NCI-H187 treated with DMSO at 0.1 percent for 48 hours (cell line): ENCODE measurements at regions not wholly inside any gene's neighbourhood (a gene's known extent, or its start where the extent isn't known, plus 50 kb on each side); places are given as distances from the start of the nearest gene placed in this dataset.
A peak's percentile ranks its signal among the peaks of the same experiment; 100 is the strongest.
"Not testable (repeated sequence)": the region's sequence is repeated elsewhere in the genome, so short reads cannot be mapped to it uniquely, and the experiment has no call there.

Experiments
- DNase-seq: peaks from one replicate; lab custom pipeline; 2025; lab: John Stamatoyannopoulos, UW

DNA sequence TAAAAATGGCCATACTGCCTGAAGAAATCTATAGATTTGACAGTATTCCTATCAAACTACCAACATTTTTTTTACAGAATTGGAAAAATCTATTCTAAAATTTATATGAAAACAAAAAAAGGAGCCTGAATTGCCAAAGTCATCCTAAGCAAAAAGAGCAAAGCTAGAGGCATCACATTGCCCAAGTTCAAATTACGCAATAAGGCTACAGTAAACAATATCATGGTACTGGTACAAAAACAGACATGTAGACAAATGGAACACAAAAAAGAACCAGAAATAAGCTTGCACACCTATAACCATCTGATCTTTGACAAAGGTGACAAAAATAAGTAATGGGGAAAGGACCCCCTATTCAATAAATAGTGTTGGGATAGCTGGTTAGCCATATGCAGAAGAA, 50.2 kb upstream of the THSD7B start:
- no peak for DNase-seq

- no peak for DNase-seq
Measured at GRCh38 chr2:136714452-136714951, 50.8 kb upstream of the THSD7B start.

- DNase-seq, result no peak
Measured at GRCh38 chr2:136713739-136714138, 51.6 kb upstream of the THSD7B start.

GRCh38 chr2:136705336-136705735, 60.0 kb upstream of the THSD7B start:
- no peak for DNase-seq

DNA sequence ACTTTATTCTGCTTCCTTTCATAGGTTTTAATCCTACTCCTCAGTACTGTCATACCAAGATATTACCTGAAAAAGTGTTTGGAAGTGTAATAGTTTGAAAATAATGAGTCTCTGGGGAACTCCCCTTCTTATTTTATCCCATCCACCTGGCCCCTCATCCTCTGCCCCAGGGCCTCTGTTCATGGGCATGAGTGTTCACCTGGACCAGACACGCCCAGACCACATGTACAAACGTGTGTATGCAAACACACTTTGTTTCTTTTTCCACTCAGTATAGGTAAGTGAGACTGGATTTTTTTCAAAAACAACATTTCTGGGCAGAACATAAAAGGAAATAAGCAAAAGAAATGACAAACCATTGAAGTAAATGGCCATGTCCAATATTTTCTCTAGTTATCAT, 62.1 kb upstream of the THSD7B start:
- DNase-seq, result no peak

- no peak for DNase-seq
Measured at GRCh38 chr2:136696438-136696837, 68.9 kb upstream of the THSD7B start.

DNA sequence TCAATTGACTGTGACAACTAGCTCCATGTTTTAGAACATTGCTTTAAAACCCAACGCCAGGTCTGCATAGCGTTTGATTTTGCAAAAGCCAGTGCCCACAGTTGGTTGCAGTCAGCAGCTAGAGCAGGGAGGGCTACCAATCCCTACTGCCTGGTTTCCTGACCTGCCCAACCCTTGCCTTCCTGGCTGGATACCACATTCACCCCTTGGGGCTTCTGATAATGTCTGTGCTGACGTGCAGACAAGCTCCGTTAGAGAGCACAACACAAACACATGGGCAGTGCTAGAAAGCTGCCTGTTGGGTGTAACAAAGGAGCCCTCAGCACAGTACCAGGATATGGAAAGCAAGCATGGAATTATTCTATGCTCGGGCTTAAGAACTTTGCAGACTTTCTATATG, 71.4 kb upstream of the THSD7B start:
- no peak for DNase-seq

DNA sequence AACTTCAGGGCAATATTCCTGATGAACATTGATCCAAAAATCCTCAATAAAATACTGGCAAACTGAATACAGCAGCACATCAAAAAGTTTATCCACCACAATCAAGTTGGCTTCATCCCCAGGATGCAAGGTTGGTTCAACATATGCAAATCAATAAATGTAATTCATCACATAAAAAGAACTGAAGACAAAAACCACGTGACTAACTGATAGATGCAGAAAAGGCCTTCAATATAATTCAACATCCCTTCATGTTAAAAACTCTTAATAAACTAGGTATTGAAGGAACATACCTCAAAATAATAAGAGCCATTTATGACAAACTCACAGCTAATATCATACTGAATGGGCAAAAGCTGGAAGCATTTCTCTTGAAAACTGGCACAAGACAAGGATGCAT, 85.3 kb upstream of the THSD7B start:
- not testable (repeated sequence) for DNase-seq

- DNase-seq, result no peak
Measured at GRCh38 chr2:136665736-136666135, 99.6 kb upstream of the THSD7B start.

DNA sequence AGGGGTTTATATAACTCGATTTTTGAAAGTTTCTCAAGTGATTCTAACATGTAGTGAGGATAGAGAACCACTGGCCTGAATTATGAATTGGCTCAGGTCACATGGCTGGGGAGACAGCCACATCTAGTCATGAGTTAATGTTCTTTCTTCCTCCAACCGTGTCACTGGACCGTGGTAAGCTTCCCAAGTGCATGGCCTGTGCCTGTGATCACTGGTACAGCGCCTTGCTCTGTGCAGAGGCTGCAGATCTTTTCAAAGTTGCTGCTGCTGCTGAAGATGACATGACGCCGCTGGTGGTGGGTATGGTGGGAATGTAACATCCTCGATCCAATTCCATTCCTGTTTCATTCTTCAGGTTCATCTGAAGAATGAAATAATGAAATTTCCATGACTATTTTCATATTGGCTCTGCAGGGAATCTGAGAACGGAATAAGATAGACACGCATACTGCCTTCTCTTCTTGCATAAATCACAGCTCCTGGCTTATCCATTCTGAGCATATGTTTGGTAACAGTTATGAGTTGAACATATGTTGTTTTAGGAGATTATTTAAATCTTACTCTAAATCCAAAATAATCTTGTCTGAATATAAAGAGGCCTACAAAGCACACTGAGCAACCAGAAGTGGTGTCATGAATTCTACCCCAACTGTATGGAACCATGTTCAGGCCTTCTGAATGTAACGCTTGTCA, 100.5 kb upstream of the THSD7B start:
- DNase-seq, result no peak

DNA sequence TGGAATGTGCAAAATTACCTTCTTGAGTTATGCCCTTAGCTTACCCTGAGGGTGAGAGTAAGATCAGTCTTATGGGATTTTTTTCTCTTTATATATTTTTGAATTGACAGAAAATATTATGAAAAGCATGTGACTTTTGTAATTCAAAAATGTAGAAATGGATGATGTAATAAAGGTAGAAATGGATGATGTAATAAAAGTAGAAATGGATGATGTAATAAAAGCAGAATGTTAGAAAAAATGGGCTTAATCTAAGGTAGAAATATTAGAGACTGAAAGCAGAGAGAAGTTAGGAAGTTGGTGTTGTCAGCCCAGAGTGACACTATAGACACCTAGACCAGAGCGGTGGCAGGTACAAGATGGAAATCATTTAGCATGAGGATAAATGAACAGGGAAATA, 107.1 kb upstream of the THSD7B start:
- no peak for DNase-seq

GRCh38 chr2:136653861-136654260, 111.5 kb upstream of the THSD7B start:
- no peak for DNase-seq

GRCh38 chr2:136651456-136652010, 113.8 kb upstream of the THSD7B start:
- DNase-seq, result no peak

GRCh38 chr2:136647039-136647438, 118.3 kb upstream of the THSD7B start:
- DNase-seq, result no peak

DNA sequence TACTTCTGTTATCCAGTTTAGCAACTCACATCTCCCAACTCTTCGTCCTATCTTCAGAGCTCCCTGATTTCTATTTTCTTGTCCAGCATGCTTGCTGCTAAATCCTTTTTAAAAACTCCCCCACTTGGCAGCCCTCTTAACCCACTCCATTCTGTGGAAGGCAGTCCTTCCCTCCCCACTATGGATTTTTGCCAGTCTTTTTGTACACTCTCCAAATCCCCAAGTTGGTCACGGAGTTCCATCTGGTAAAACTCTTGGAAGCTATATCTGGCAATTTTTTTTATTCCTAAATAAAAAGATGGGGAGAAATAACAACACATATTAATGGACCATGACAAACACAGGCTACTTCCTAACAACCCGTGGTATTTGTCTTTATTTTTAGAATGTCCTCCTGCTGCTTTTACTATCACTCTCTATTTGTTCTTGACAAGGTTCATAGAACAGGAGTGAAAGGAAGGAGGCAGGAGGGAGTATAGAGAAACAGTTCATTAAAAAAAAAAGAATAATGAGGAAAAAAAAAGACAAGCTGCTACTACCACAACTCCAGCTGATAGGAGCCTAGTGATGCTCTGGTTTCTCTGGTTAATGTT, 120.0 kb upstream of the THSD7B start:
- DNase-seq, result peak; percentile 49

- no peak for DNase-seq
Measured at GRCh38 chr2:136639651-136640050, 125.7 kb upstream of the THSD7B start.

DNA sequence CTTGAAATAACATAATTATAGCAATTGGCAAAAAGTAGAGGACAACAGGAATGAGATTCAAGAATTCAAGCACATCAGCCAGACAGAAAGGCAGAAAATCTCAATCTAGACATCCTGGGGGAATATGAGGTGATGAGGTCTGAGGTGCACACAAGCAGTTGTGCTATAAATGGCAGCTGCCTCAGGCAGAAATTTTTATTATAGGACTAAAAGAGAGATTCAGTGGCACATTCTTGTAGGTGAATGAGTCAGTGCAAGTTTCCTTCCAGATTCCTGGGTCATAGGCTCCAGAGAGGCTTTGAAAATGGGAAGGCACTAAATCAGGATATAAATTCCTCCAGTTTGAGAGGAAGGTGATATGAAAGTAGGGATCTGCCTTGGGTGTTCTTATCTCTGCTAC, 127.2 kb upstream of the THSD7B start:
- DNase-seq, result no peak

GRCh38 chr2:136637402-136637801, 127.9 kb upstream of the THSD7B start:
- no peak for DNase-seq

DNA sequence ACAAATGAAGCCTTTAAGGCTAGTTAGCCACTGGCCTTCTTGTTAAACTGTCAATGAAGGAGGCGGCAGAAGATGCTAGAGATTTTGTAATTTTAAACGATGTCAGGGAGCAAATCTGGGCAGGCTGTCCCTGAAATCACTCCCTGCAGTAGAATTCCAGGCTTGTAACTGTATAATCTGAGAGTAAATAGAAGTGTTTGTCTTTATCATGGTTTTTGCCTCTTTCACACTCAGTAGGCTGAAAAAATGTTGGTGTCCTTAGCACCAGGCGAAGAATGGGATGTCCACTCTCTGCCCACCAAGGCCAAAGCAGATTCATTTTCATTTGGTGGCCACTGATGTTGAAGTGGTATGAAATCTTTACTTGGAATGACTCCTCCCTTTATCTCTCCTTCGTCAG, 136.9 kb upstream of the THSD7B start:
- DNase-seq, result no peak

- no peak for DNase-seq
Measured at GRCh38 chr2:136613096-136613495, 152.2 kb upstream of the THSD7B start.

GRCh38 chr2:136612079-136612478, 153.3 kb upstream of the THSD7B start:
- DNase-seq, result no peak

GRCh38 chr2:136611451-136611850, 153.9 kb upstream of the THSD7B start:
- no peak for DNase-seq

- DNase-seq, result no peak
Measured at GRCh38 chr2:136582628-136583205, 182.6 kb upstream of the THSD7B start.
